Gastrocnemius medialis (tissue), 4 donors: ENCODE measurements at regions not wholly inside any gene's neighbourhood (a gene's known extent, or its start where the extent isn't known, plus 50 kb on each side); places are given as distances from the start of the nearest gene placed in this dataset.
A peak's percentile ranks its signal among the peaks of the same experiment; 100 is the strongest.

Source experiments
- ATAC-seq, 2 donors: fragments of 150-250 bp; one replicate each; pipeline ENCODE4 v1.9.1; 2016
- DNase-seq, 2 donors: peaks; one replicate each; pipeline ENCODE4 v3.0.0-alpha.2; 2019
- H3K27ac ChIP-seq, 4 donors: fragments of 200-600 bp; sonication (generic); 1 replicate in 1 of 4; 2 replicates in 3 of 4; pipeline ENCODE4 v1.5.1; 2016 to 2018; ENCODE audit warnings: mild to moderate bottlenecking in 2 of 4, moderate library complexity in 1 of 4
- H3K27me3 ChIP-seq, 3 donors: fragments of 200-600 bp; sonication (generic) in 2 of 3; 1 replicate in 1 of 3; 2 replicates in 2 of 3; pipeline versions ENCODE4 v1.5.1 to v1.6.0; 2016 to 2019; ENCODE audit warnings: mild to moderate bottlenecking in 1 of 3, moderate library complexity in 1 of 3
- H3K36me3 ChIP-seq, 2 donors: fragments of 200-600 bp; sonication (generic) in 1 of 2; one replicate each; pipeline ENCODE4 v1.5.1; 2017 to 2018
- H3K4me1 ChIP-seq, 2 donors: fragments of 200-600 bp; sonication (generic) in 1 of 2; one replicate each; pipeline ENCODE4 v1.5.1; 2016 to 2017; ENCODE audit warnings: mild to moderate bottlenecking in 2 of 2
- H3K4me3 ChIP-seq, 4 donors: fragments of 200-600 bp; sonication (generic) in 3 of 4; 1 replicate in 1 of 4; 2 replicates in 3 of 4; pipeline ENCODE4 v1.5.1; 2016 to 2019; ENCODE audit warnings: mild to moderate bottlenecking in 2 of 4
- H3K9me3 ChIP-seq, 3 donors: fragments of 200-600 bp; sonication (generic) in 2 of 3; 1 replicate in 1 of 3; 2 replicates in 2 of 3; pipeline ENCODE4 v1.5.1; 2016 to 2019
- POLR2A ChIP-seq, 2 donors: fragments of 450-650 bp; IDR thresholded peaks; one replicate each; pipeline ENCODE4 v1.6.1; 2017; ENCODE audit warnings: antibody characterized with exemption in 2 of 2, mild to moderate bottlenecking in 2 of 2, moderate library complexity in 2 of 2
- in situ Hi-C, 4 donors: fragments of 200-750 bp; cut with MboI; loops; one replicate each; pipeline versions ENCODE4 v1.15.0 to v1.8.0; 2017; ENCODE audit warnings: low sequenced_read_pairs in 4 of 4
- intact Hi-C: fragments of 100-400 bp; cut with DNase I; formaldehyde crosslinking; loops from one replicate; pipeline ENCODE4 v1.15.1; 2023; ENCODE audit warnings: low total_unique reads
- TF ChIP-seq, protein P1 (sequence below), 5 experiments: fragments of 450-650 bp in 3 of 5; fragments of 200-600 bp in 2 of 5; sonication (generic) in 2 of 5; IDR thresholded peaks in 4 of 5; conservative IDR thresholded peaks in 1 of 5; 1 replicate in 4 of 5; 2 replicates in 1 of 5; pipeline ENCODE4 v1.5.1; 2016 to 2019; ENCODE audit warnings: antibody characterized with exemption in 5 of 5, mild to moderate bottlenecking in 3 of 5, moderate library complexity in 3 of 5

DNA sequence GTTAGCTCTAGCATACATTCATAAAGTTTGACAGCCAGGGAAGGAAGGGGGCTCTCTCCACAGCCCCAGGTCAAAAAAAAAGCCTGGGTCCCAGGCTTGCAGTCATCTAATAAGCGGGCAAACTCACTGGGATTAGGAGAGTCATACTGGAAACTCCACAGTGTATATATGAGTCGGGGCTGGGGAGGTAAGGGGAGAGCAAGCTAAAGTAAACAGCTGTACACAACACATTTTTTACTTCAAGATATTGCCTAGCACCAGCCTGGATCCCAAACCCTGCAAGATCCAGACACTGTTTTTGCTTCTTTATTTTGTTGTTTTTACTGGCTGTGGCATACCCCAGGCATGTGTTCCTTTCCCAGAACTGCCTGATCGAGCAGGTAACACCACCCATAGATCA lies 291.3 kb upstream of the TANK start:
- intact Hi-C loops: no loop called here
- DNase-seq (no peak), ATAC-seq (no peak)
- no peak overlapping the region for H3K4me3 ChIP-seq
- H3K4me1 ChIP-seq: no peaks in the 10 kb centered on the region
- H3K27me3 ChIP-seq: no peaks in the 10 kb centered on the region
- in situ Hi-C loops: no loop called here
- no peaks in the 10 kb centered on the region for H3K9me3 ChIP-seq
- no peaks in the 10 kb centered on the region for H3K36me3 ChIP-seq
- peak overlapping the region in 2 of 4 donors; percentile 38 to 39 for H3K27ac ChIP-seq
- TF ChIP-seq, protein P1, sequence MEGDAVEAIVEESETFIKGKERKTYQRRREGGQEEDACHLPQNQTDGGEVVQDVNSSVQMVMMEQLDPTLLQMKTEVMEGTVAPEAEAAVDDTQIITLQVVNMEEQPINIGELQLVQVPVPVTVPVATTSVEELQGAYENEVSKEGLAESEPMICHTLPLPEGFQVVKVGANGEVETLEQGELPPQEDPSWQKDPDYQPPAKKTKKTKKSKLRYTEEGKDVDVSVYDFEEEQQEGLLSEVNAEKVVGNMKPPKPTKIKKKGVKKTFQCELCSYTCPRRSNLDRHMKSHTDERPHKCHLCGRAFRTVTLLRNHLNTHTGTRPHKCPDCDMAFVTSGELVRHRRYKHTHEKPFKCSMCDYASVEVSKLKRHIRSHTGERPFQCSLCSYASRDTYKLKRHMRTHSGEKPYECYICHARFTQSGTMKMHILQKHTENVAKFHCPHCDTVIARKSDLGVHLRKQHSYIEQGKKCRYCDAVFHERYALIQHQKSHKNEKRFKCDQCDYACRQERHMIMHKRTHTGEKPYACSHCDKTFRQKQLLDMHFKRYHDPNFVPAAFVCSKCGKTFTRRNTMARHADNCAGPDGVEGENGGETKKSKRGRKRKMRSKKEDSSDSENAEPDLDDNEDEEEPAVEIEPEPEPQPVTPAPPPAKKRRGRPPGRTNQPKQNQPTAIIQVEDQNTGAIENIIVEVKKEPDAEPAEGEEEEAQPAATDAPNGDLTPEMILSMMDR (IDR thresholded peaks at IDR 0.05 in 4 of 5, conservative IDR thresholded peaks at IDR 0.05 in 1 of 5): no peak
- TF ChIP-seq POLR2A (IDR thresholded peaks at IDR 0.05): no peak

DNA sequence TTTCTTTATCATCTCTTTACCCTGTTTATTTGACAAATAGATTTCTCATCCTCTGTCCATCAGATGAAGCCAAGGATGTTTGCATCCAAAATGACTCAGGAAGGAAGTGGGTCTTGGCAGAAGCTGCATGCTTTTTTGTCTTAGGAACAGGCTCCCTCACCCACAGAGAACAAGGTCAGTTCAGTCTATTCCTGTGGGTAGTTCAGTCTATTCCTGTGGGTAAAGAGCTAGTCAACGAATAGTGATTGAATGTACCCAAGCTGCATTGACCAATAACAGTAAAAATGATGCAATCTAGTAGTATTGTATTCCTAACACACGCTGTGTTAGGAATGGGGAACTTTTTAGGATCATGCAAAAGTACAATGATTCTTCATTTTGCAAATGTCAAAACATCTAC lies 290.8 kb upstream of the TANK start:
- intact Hi-C loops: no loop called here
- in situ Hi-C loops: no loop called here
- peak; percentile 81 to 84 for ATAC-seq
- H3K9me3 ChIP-seq: no peaks in the 10 kb centered on the region
- no peaks in the 10 kb centered on the region for H3K27me3 ChIP-seq
- H3K27ac ChIP-seq: no peak overlapping the region
- peak; percentile 18 to 31 for DNase-seq
- H3K4me1 ChIP-seq: no peaks in the 10 kb centered on the region
- no peaks in the 10 kb centered on the region for H3K36me3 ChIP-seq
- H3K4me3 ChIP-seq: no peak overlapping the region
- TF ChIP-seq, protein P1 (IDR thresholded peaks at IDR 0.05 in 4 of 5, conservative IDR thresholded peaks at IDR 0.05 in 1 of 5): no peak
- no peak for TF ChIP-seq POLR2A (IDR thresholded peaks at IDR 0.05)

DNA sequence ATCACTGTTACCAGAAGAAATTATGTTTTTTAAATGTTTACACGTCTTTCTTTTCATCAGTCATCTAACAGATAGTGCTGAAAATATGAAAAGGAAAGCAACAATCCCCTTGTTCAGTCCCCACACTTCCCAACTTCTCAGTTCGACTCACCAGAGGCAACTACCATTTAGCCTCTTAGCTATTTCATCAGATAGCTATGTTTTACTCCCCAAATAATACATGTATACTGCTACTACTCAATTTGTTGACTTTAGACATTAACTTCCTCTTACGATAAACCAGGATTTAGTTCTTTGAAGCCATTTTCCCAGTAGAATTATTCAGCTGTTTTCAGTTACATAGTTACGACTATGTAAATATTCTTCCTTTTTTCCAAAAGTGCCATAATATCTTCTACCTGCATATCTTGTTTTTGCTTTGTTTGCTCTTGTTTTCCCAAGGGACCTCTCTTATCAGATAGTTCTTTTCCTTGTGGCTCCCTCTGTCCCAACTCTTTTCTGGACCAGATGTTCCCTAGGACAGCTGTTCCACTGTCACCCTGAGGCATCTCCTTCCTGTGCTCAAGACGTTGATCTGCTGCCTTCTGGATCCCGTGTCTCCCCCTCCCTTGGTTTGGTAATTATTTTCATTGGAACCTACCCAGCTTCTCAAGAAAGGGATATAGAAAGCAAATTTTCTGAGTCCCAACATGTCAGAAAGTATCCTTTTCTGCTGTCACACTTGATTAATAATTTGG lies 289.3 kb upstream of the TANK start:
- Histone ChIP-seq H3K4me1 (no peaks in the 10 kb centered on the region), H3K4me3 (no peak overlapping the region), H3K27me3 (no peaks in the 10 kb centered on the region), H3K27ac (peak overlapping the region in 3 of 4 donors; percentile 4 to 39 (median 20)), H3K36me3 (no peaks in the 10 kb centered on the region), H3K9me3 (no peaks in the 10 kb centered on the region)
- in situ Hi-C loops (no loop called here), intact Hi-C loops (no loop called here)
- DNase-seq (peak in 1 of 2 donors; percentile 20), ATAC-seq (peak; percentile 38 to 49)
- TF ChIP-seq POLR2A (IDR thresholded peaks at IDR 0.05): no peak

DNA sequence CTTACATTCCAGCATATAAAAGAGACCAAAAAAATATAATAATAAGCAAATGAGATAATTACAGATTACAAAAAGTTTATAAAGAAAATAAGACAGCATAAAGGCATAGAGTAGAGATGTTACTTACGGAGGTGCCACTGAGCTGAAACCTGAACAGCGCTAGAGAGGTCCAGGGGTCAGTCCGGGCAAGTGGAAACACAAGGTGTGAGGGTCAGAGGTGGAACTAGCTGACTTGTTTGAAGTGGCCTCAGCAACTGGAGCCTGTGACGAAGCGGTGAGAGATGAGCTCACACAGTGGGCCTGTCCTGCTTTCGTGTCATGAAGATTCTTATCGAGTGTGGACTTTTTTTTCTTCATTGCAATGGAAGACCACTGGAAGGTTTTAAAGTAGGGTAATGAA lies 288.3 kb upstream of the TANK start:
- ATAC-seq (no peak), DNase-seq (no peak)
- Histone ChIP-seq H3K27ac (no peak overlapping the region), H3K9me3 (no peaks in the 10 kb centered on the region), H3K27me3 (no peaks in the 10 kb centered on the region), H3K4me3 (no peak overlapping the region), H3K36me3 (no peaks in the 10 kb centered on the region), H3K4me1 (no peaks in the 10 kb centered on the region)
- in situ Hi-C loops (no loop called here), intact Hi-C loops (no loop called here)
- TF ChIP-seq POLR2A (IDR thresholded peaks at IDR 0.05): no peak
- TF ChIP-seq, protein P1 (IDR thresholded peaks at IDR 0.05 in 4 of 5, conservative IDR thresholded peaks at IDR 0.05 in 1 of 5): no peak

DNA sequence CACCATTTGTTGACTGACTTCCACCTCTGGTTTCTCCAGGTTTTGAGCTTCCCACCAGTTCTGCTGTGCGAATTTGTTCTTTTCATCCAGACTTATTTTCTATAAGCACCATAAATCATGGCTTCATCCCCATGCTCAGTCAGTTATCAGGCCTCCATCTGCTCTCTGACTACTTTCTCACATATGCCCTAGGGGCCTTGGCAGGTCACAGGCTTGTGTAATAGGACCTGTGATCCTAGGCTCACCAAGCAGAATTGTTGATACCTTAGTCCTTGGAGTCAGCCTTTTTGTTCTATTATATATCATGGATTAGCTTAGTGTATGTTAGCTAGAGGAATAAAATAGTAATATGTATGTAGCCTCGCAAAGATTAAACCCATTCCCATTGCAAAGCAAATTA lies 284.2 kb upstream of the TANK start:
- no peaks in the 10 kb centered on the region for H3K27me3 ChIP-seq
- in situ Hi-C loops: no loop called here
- H3K4me1 ChIP-seq: no peaks in the 10 kb centered on the region
- no peaks in the 10 kb centered on the region for H3K36me3 ChIP-seq
- no peak overlapping the region for H3K27ac ChIP-seq
- no peak overlapping the region for H3K4me3 ChIP-seq
- TF ChIP-seq POLR2A (IDR thresholded peaks at IDR 0.05): no peak
- TF ChIP-seq, protein P1 (IDR thresholded peaks at IDR 0.05 in 4 of 5, conservative IDR thresholded peaks at IDR 0.05 in 1 of 5): no peak
- no peak for ATAC-seq
- intact Hi-C loops: no loop called here
- DNase-seq: no peak
- H3K9me3 ChIP-seq: no peaks in the 10 kb centered on the region
